ENCODE measurements at regions not wholly inside any gene's neighbourhood (a gene's known extent, or its start where the extent isn't known, plus 50 kb on each side); places are given as distances from the start of the nearest gene placed in this dataset.
"Not testable (repeated sequence)": the region's sequence is repeated elsewhere in the genome, so short reads cannot be mapped to it uniquely, and the experiment has no call there.

DNA sequence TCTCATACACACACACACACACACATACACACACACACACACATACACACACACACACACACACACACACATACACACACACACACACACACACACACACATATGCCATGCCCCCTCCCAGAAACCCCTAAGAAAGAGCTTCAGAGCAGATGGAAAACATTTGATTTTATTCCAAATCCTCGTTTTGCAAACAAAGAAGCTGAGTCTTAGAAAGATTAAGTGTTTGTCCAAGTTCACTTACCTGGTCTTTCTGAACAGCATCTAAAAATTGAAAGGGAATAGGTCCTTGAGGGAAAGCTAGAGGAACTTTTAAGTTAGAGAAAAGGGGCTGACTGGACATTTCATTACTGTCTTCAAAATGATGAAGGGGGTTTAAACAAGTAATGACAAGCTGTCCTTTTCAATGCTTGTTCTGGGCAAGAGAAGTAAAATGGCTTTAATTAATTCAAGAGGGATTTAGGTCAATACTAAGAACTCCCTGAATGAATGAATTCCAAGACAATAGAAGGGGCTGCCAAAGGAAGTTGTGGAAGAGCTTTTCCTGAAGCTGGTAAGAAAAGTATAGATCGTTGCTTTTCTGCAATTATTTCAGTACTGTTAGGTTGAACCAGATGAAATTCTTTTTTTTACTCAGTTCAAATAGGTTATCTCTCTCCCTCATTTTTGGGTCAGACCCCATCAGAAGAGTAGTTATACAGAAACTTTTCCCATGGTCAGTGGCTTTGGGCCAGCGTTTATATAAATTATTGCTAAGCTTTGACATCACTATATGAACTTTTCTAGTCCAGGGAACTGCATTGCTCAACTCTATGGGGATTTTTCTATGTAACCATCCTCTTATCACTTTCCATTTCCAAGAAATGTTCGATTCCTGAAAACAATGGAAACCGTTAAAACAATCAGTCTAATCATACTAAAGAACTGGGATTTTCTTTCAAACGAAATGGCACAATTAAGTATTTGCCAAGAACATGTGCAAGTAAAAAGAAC is 261.4 kb downstream of the MTERF1 start:
- Histone ChIP-seq H3K36me3 (ENCODE audit: control insufficient read depth, insufficient read depth, low read length) (no peaks in the 10 kb centered on the region), H3K4me1 (ENCODE audit: control insufficient read depth, insufficient read depth, low read length) (no peaks in the 10 kb centered on the region), H3K4me3 (ENCODE audit: low read length) (no peak overlapping the region), H3K27me3 (ENCODE audit: control insufficient read depth, insufficient read depth, low read length) (no peaks in the 10 kb centered on the region), H3K27ac (ENCODE audit: low read length) (no peak overlapping the region), H3K9me3 (ENCODE audit: control insufficient read depth, low read depth, low read length) (no peaks in the 10 kb centered on the region)
- DNase-seq, result no peak
- whole genome bisulfite sequencing (ENCODE audit: insufficient coverage, low lambda C conversion rate), result 89% methylated on average over 3 of the region's 6 CpGs

DNA sequence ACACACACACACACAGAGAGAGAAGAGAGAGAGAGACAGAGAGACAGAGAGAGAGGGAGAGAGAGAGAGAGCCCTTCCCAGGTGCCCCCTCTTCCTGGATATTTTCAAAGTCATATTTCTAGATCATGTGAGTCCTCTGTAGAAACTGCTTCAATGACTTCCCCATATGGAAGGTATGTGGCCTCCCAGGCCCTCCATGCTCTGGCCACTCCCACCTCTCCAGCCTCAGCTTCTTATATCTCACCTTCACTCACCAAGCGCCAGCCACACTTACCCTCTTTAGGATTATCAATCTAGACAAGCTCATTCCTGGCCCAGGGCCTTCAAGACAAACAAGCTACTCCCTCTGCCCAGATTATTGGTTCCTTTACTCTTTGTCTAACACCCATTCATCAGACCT is 259.7 kb downstream of the MTERF1 start:
- Histone ChIP-seq H3K36me3 (ENCODE audit: control insufficient read depth, insufficient read depth, low read length) (no peaks in the 10 kb centered on the region), H3K9me3 (ENCODE audit: control insufficient read depth, low read depth, low read length) (no peaks in the 10 kb centered on the region), H3K4me3 (ENCODE audit: low read length) (no peak overlapping the region), H3K27ac (ENCODE audit: low read length) (no peak overlapping the region), H3K27me3 (ENCODE audit: control insufficient read depth, insufficient read depth, low read length) (no peaks in the 10 kb centered on the region), H3K4me1 (ENCODE audit: control insufficient read depth, insufficient read depth, low read length) (no peaks in the 10 kb centered on the region)
- WGBS (ENCODE audit: insufficient coverage, low lambda C conversion rate), result 60% methylated on average over 1 of the region's 1 CpG
- no peak for DNase-seq

DNA sequence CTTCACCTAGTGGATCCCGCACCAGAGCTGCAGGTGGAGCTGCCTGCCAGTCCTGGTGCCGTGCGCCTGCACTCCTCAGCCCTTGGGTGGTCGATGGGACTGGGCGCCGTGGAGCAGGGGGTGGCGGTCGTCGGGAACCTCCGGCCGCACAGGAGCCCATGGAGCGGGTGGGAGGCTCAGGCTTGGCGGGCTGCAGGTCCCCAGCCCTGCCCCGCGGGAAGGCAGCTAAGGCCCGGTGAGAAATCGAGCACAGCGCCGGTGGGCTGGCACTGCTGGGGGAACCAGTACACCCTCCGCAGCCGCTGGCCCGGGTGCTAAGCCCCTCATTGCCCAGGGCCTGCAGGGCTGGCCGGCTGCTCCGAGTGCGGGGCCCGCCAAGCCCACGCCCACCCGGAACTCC is 253.2 kb downstream of the MTERF1 start:
- H3K4me1 ChIP-seq (ENCODE audit: control insufficient read depth, insufficient read depth, low read length); H3K27ac ChIP-seq (ENCODE audit: low read length); H3K27me3 ChIP-seq (ENCODE audit: control insufficient read depth, insufficient read depth, low read length); H3K9me3 ChIP-seq (ENCODE audit: control insufficient read depth, low read depth, low read length); H3K4me3 ChIP-seq (ENCODE audit: low read length); H3K36me3 ChIP-seq (ENCODE audit: control insufficient read depth, insufficient read depth, low read length); DNase-seq: not testable (repeated sequence)
- WGBS (ENCODE audit: insufficient coverage, low lambda C conversion rate), result no CpG with 5 or more reads among the region's 28 CpGs

DNA sequence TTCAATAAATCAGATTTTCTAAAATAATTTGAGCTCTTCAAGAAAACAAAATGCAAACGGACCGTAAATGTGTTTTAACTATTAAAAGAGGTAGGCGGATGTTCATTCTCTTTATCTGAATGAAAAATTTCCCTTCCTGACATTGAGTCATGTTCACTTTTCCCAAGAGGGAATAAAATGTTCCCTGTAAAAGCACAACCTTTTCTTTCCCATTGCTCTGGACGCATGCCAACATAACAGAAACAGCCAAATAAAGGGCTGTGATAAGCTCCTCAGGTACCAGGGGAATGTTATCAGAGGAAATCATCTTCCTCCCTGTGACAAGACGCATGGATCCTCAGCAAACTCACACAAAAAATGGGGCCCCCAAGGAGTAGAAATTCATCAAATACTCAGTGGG is 251.8 kb downstream of the MTERF1 start:
- Histone ChIP-seq H3K27me3 (ENCODE audit: control insufficient read depth, insufficient read depth, low read length) (no peaks in the 10 kb centered on the region), H3K27ac (ENCODE audit: low read length) (no peak overlapping the region), H3K36me3 (ENCODE audit: control insufficient read depth, insufficient read depth, low read length) (no peaks in the 10 kb centered on the region), H3K4me3 (ENCODE audit: low read length) (no peak overlapping the region), H3K4me1 (ENCODE audit: control insufficient read depth, insufficient read depth, low read length) (no peaks in the 10 kb centered on the region), H3K9me3 (ENCODE audit: control insufficient read depth, low read depth, low read length) (no peaks in the 10 kb centered on the region)
- WGBS (ENCODE audit: insufficient coverage, low lambda C conversion rate), result no CpG with 5 or more reads among the region's 5 CpGs
- DNase-seq, result no peak

DNA sequence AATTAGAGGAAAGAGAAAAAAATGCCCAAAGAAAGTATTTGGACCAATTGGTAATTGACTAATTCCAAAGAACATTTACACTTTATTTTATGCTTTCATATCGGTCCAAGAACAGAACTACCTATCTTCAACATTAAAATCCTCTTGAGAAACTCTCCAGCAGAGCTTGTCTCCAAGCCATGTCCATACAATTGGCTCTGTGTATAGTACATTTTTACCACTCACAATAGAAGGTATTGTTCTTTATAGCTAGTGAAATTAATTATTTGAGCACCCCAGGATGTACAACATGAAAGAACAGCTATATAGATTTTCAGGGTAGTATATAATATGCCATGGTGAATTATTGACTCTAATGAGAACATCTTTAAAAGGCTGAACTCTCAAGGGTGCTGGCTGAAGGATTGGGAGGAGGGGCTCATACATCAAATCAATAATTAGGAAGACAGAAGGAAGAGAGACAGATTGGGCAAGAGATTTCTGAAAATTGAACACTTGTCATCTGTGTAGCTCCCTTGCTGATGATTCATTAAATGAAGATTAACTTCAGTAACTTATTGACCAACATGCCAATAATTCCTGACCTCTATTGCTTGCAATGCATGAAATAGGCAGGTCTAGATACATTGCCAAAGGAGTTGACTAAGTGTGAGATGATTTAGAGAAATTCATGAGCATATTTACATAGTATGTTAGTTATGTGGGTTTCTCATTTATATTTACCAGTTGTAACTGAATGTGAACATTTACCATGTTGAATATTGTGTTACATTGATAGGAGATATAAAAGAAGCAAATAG is 249.7 kb downstream of the MTERF1 start:
- Histone ChIP-seq H3K9me3 (ENCODE audit: control insufficient read depth, low read depth, low read length) (no peaks in the 10 kb centered on the region), H3K27ac (ENCODE audit: low read length) (no peak overlapping the region), H3K27me3 (ENCODE audit: control insufficient read depth, insufficient read depth, low read length) (no peaks in the 10 kb centered on the region), H3K36me3 (ENCODE audit: control insufficient read depth, insufficient read depth, low read length) (no peaks in the 10 kb centered on the region), H3K4me1 (ENCODE audit: control insufficient read depth, insufficient read depth, low read length) (no peaks in the 10 kb centered on the region), H3K4me3 (ENCODE audit: low read length) (no peak overlapping the region)
- DNase-seq, result no peak
- WGBS (ENCODE audit: insufficient coverage, low lambda C conversion rate), result no CpG with 5 or more reads among the region's 1 CpG

DNA sequence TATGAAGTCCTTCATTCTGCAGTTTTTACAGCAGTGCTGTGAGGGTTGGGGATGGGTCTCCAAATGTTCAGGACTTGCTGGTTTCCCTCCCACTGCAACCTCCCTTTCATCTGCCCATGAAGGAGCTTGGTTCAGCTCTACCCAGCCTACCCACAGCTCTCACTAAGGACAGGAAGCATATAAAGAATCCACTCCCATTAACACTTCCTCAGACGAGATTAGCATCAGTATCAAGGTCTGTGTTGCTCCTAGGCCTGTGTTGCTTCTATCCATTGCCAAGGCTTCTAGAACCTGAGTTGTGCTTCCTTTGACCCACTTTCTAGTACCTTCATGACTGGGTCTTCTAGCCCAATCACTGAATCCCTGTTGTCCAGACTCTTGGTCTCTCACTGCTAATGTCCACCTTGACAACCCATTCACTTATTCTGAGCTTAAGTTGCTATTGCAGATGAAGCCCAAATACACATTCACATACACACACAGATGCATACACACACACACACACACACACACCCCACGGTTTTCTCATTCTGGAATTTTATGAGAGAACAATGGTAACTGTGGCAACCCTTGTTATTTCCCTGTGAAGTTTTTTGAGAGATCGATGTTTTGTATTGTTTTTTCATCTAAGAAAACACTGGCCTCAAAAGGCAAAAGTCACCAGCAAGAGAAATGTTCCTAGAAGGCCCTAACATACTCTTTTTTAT is 248.1 kb downstream of the MTERF1 start:
- H3K9me3 ChIP-seq (ENCODE audit: control insufficient read depth, low read depth, low read length), result no peaks in the 10 kb centered on the region
- WGBS (ENCODE audit: insufficient coverage, low lambda C conversion rate), result no CpG with 5 or more reads among the region's 3 CpGs
- no peaks in the 10 kb centered on the region for H3K4me1 ChIP-seq (ENCODE audit: control insufficient read depth, insufficient read depth, low read length)
- no peaks in the 10 kb centered on the region for H3K27me3 ChIP-seq (ENCODE audit: control insufficient read depth, insufficient read depth, low read length)
- no peaks in the 10 kb centered on the region for H3K36me3 ChIP-seq (ENCODE audit: control insufficient read depth, insufficient read depth, low read length)
- H3K27ac ChIP-seq (ENCODE audit: low read length), result no peak overlapping the region
- no peak for DNase-seq
- no peak overlapping the region for H3K4me3 ChIP-seq (ENCODE audit: low read length)

- Histone ChIP-seq H3K27ac (ENCODE audit: low read length) (no peak overlapping the region), H3K9me3 (ENCODE audit: control insufficient read depth, low read depth, low read length) (no peaks in the 10 kb centered on the region), H3K4me1 (ENCODE audit: control insufficient read depth, insufficient read depth, low read length) (no peaks in the 10 kb centered on the region), H3K27me3 (ENCODE audit: control insufficient read depth, insufficient read depth, low read length) (no peaks in the 10 kb centered on the region), H3K4me3 (ENCODE audit: low read length) (no peak overlapping the region), H3K36me3 (ENCODE audit: control insufficient read depth, insufficient read depth, low read length) (no peaks in the 10 kb centered on the region)
- DNase-seq, result no peak
- no CpG with 5 or more reads among the region's 8 CpGs for WGBS (ENCODE audit: insufficient coverage, low lambda C conversion rate)
Observed at GRCh38 chr7:91633013-91633441, 247.5 kb downstream of the MTERF1 start.

GRCh38 chr7:91634485-91635177 is 245.9 kb downstream of the MTERF1 start:
- H3K4me1 ChIP-seq (ENCODE audit: control insufficient read depth, insufficient read depth, low read length), result no peaks in the 10 kb centered on the region
- no peaks in the 10 kb centered on the region for H3K9me3 ChIP-seq (ENCODE audit: control insufficient read depth, low read depth, low read length)
- H3K27me3 ChIP-seq (ENCODE audit: control insufficient read depth, insufficient read depth, low read length), result no peaks in the 10 kb centered on the region
- H3K36me3 ChIP-seq (ENCODE audit: control insufficient read depth, insufficient read depth, low read length), result no peaks in the 10 kb centered on the region
- no CpG with 5 or more reads among the region's 3 CpGs for WGBS (ENCODE audit: insufficient coverage, low lambda C conversion rate)
- DNase-seq, result no peak
- H3K4me3 ChIP-seq (ENCODE audit: low read length), result no peak overlapping the region
- H3K27ac ChIP-seq (ENCODE audit: low read length), result no peak overlapping the region

GRCh38 chr7:91636129-91636724 is 244.3 kb downstream of the MTERF1 start:
- WGBS (ENCODE audit: insufficient coverage, low lambda C conversion rate), result no CpG with 5 or more reads among the region's 6 CpGs
- no peaks in the 10 kb centered on the region for H3K36me3 ChIP-seq (ENCODE audit: control insufficient read depth, insufficient read depth, low read length)
- H3K4me1 ChIP-seq (ENCODE audit: control insufficient read depth, insufficient read depth, low read length), result no peaks in the 10 kb centered on the region
- H3K9me3 ChIP-seq (ENCODE audit: control insufficient read depth, low read depth, low read length), result no peaks in the 10 kb centered on the region
- no peak for DNase-seq
- H3K4me3 ChIP-seq (ENCODE audit: low read length), result no peak overlapping the region
- no peak overlapping the region for H3K27ac ChIP-seq (ENCODE audit: low read length)
- H3K27me3 ChIP-seq (ENCODE audit: control insufficient read depth, insufficient read depth, low read length), result no peaks in the 10 kb centered on the region
